Renal cortex interstitium (tissue), 11 donors: ENCODE measurements at regions not wholly inside any gene's neighbourhood (a gene's known extent, or its start where the extent isn't known, plus 50 kb on each side); places are given as distances from the start of the nearest gene placed in this dataset.
A peak's percentile ranks its signal among the peaks of the same experiment; 100 is the strongest.

ENCODE experiments used
- DNase-seq, 11 donors: peaks; one replicate each; pipeline ENCODE4 v3.0.0-alpha.2; 2013; ENCODE audit warnings: low read depth in 9 of 11, low spot score in 4 of 11; ENCODE audit errors: extremely low read depth in 1 of 11

GRCh38 chr9:13992138-13993088, 321.5 kb downstream of the NFIB start:
- DNase-seq = no peak

GRCh38 chr9:13991395-13991794, 322.5 kb downstream of the NFIB start:
- no peak for DNase-seq

- no peak for DNase-seq
Observed at GRCh38 chr9:13990994-13991393, 322.9 kb downstream of the NFIB start.

- DNase-seq = no peak
Observed at GRCh38 chr9:13990331-13990730, 323.6 kb downstream of the NFIB start.

- DNase-seq = no peak
Observed at GRCh38 chr9:13988944-13989343, 325.0 kb downstream of the NFIB start.

DNA sequence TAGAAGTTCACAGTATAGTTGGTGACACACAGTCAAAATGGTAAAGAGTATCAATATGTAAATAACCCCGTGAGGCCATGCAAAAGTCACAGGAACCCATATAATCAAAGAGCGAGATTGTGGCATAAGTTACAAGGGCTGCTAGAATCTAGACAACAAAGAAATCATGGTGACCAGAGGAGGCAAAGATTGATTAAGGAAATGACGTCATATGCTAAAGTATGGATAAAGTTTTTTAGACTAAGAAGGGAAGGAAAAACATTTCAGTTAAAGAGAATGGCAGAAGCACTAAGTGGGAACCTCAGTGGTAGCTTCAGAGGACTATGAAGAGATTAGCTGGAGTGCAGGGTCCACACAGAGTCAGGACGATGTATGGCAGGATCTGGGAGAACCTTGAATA, 330.3 kb downstream of the NFIB start:
- no peak for DNase-seq

- no peak for DNase-seq
Observed at GRCh38 chr9:13979941-13980318, 334.0 kb downstream of the NFIB start.

DNA sequence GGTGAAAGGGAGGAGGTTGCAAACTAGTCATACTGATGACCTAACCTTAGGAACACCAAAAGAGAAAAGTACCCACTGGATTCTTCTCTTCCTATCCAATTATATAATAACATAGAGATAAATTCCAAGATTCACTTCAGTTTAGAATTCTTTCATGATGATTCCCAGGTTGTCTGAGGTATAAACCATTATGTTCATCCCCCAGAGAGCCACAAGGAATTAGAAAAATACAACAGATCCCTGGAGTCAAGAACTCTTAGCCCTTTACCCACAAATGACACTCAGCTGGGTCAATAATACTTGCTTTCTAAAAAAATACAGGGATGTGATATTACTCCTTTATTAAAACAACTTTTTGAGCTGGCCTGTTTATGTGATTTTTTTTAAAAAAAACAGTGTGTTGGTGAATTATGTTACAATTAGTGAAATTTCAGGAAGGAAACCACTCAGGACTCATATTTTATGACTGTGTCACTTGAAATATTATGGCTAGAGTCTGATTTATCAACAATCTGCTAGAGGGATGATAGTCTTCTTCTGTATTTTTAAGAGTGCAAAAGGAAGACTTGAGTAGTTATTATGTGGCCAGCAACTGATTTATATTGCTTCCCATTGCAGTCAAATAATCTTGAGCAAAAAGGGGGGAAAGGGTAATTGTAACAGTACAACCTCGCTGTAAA, 338.2 kb downstream of the NFIB start:
- DNase-seq = peak in 3 of 11 donors; percentile 49 to 55 (median 50)

- no peak for DNase-seq
Observed at GRCh38 chr9:13974891-13975290, 339.1 kb downstream of the NFIB start.

GRCh38 chr9:13971966-13972655, 341.8 kb downstream of the NFIB start:
- peak in 8 of 11 donors; percentile 36 to 66 (median 54) for DNase-seq

DNA sequence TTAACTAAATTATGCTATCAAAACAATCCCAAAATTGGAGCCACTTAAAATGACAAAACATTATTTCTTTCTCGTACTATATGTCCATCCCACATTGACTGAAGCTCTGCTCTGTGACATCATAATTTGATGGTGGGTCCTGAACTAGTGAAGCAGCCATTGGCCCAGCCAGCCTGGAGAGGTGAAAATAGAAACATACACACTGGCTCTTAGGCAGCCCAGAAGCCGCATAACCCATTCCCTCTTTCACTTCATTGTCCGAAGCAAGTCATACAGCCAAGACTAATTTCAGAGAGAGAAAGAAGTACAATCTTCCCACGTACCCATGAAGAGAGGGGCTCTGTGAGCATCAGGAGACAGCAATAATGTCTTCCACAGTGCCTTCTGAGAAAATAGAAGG, 342.5 kb downstream of the NFIB start:
- no peak for DNase-seq

- DNase-seq = no peak
Observed at GRCh38 chr9:13970426-13970825, 343.5 kb downstream of the NFIB start.

- no peak for DNase-seq
Observed at GRCh38 chr9:13970018-13970417, 343.9 kb downstream of the NFIB start.

- DNase-seq = no peak
Observed at GRCh38 chr9:13967438-13967837, 346.5 kb downstream of the NFIB start.

DNA sequence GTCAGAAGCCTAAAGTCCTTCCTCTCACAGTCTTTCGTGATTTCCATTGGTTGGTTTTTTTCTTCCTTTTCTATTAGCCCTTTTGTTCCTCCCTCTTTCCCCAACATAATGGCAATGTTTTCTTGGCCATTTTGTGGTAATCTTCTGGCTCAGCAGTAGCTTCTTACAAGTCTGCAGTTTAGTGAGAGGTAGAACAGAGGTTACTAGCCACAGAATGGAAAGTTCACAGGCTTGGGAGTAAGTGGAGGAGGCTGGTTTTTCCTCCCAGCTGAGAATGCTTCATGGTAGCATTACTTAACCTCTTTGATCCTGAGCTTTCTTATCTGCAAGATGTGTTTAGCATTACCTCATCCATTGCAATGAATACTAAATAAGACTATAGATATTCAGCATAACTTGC, 346.9 kb downstream of the NFIB start:
- DNase-seq = no peak

- no peak for DNase-seq
Observed at GRCh38 chr9:13963005-13963653, 350.8 kb downstream of the NFIB start.

DNA sequence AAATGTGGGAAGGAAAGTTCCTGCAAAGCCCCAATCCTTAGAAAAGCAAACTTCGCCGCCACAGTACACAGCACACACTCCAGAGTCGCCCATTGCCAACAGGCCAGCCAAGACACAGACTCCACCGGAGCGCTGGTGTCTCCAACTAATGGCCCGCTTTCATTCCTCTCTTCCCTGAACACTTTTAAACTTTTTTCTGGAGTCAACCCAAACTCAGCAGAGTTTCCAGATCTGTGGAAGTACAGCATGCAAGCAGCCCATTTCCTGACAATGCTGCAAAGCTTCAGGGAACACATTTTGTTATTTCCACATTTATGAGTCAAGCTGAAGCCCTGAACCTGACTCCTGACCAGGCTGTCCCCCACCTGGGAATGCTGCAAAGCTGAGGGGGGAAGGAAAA, 351.9 kb downstream of the NFIB start:
- DNase-seq = no peak

DNA sequence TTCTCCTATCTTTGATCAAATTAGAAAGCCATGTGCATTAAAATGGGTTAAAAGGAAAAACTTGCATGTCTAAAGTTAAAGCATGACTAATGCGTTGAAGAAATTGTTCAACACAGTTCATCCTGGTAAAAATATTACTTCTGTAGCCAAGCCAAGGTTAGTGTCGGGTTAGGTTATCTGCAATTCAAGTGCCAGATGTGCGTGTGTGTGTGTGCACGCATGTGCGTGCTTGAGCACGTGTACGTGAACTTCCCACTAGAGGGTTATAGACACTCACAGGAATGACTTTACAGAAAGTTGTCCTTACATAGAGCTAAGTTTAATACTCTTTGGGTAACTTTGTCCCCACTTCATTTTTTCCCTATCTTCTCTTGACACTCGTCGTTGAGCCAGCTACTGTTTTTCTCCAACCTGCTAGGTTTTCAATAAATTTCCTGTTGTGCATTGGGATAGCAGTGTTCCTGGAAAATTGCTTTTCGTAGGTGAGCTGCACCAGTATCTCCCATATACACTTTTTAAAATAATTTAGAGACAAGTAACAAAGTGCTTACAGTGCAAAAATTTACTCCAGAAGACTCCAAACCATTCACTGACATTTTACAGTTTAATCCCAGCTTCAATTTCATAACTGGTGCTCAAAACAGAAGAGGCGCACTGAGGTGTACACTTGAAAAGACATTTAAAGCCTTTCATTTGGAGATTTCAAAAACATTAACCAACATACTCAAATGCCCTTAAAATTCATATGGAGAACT, 353.8 kb downstream of the NFIB start:
- DNase-seq = no peak

DNA sequence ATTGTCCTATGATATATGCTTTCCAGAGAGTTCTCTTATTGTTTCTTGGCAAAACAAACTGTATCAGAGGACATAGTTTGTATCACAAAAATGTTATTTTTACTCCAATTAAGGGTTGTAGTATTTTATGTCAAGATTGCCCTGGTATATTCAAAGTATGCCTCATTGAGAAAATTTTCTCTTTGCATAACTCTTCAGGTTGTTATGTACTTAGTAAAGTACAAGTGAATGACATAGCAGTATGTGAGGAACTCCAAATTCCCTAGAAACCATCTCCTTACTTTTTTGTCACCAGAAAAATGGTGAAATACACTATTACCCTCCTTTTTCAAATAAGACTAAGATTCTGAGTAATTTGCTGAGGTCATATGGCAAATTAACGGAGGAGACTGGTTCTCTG, 355.3 kb downstream of the NFIB start:
- DNase-seq = no peak
